ENCODE measurements at regions not wholly inside any gene's neighbourhood (a gene's known extent, or its start where the extent isn't known, plus 50 kb on each side); places are given as distances from the start of the nearest gene placed in this dataset.

- Histone ChIP-seq H3K27ac (ENCODE audit: low read depth, low read length) (no peak overlapping the region), H4K5ac (ENCODE audit: insufficient read length, low read depth, low read length) (no peak overlapping the region), H3K56ac (replicated peaks; ENCODE audit: insufficient read length, low read depth, low read length) (no peak overlapping the region), H3K23ac (ENCODE audit: insufficient read length) (no peak overlapping the region), H3K4me1 (replicated peaks in 1 of 4; ENCODE audit: control insufficient read depth in 3 of 4, insufficient read depth in 4 of 4, low read length in 3 of 4) (peaks cover 0 to 3% (median 0%) of the 10 kb centered on the region in 4 experiments; a peak in 1 of 7 replicates), H3K9ac (replicated peaks in 1 of 4; ENCODE audit: extremely low read depth in 1 of 4, low read depth in 3 of 4, low read length in 3 of 4) (no peak overlapping the region), H2BK5ac (ENCODE audit: low read depth, low read length) (no peak overlapping the region), H3K4me2 (ENCODE audit: insufficient read depth in 1 of 2, low read depth in 2 of 2, low read length in 2 of 2) (no peak overlapping the region), H3K14ac (ENCODE audit: insufficient read length) (no peak overlapping the region), H4K8ac (ENCODE audit: extremely low read depth, insufficient read depth, low read length) (no peak overlapping the region), H3K4ac (replicated peaks; ENCODE audit: insufficient read length, low read depth, low read length) (no peak overlapping the region), H3K9me3 (ENCODE audit: insufficient read depth in 2 of 2, low read depth in 1 of 2, low read length in 1 of 2) (no peaks in the 10 kb centered on the region), H4K91ac (replicated peaks; ENCODE audit: insufficient read length, low read length) (no peak overlapping the region), H3K4me3 (ENCODE audit: extremely low read depth in 1 of 4, insufficient read depth in 2 of 4, low read depth in 3 of 4, low read length in 4 of 4) (no peak overlapping the region), H3K79me2 (ENCODE audit: control insufficient read depth in 1 of 2, insufficient read depth in 2 of 2, low read length in 2 of 2) (no peaks in the 10 kb centered on the region), H2BK15ac (ENCODE audit: low read length) (no peak overlapping the region), H3K27me3 (replicated peaks in 1 of 4; ENCODE audit: control insufficient read depth in 3 of 4, extremely low read depth in 1 of 4, insufficient read depth in 3 of 4, low read length in 3 of 4) (no peaks in the 10 kb centered on the region; a peak in 1 of 7 replicates), H4K20me1 (replicated peaks in 1 of 2; ENCODE audit: control insufficient read depth in 1 of 2, insufficient read depth in 2 of 2, low read length in 2 of 2) (no peaks in the 10 kb centered on the region), H3K18ac (ENCODE audit: extremely low read depth, low read length) (no peak overlapping the region), H3K36me3 (ENCODE audit: control insufficient read depth in 2 of 4, insufficient read depth in 4 of 4, low read length in 3 of 4) (no peaks in the 10 kb centered on the region), H3K79me1 (ENCODE audit: low read depth, low read length) (no peaks in the 10 kb centered on the region), H2BK12ac (ENCODE audit: low read depth, low read length) (no peak overlapping the region), H2BK20ac (ENCODE audit: low read length) (no peak overlapping the region), H3K23me2 (ENCODE audit: low read depth, low read length) (no peaks in the 10 kb centered on the region), H2AK5ac (ENCODE audit: low read depth, low read length) (no peak overlapping the region), H2BK120ac (replicated peaks; ENCODE audit: low read depth, low read length) (no peak overlapping the region), H2AFZ (ENCODE audit: low read length) (no peak overlapping the region)
- POLR2A ChIA-PET (ENCODE audit: partially characterized antibody), result no interaction called here
- DNase-seq (ENCODE audit: low read depth in 1 of 2, low spot score in 2 of 2), result no peak
- CTCF ChIA-PET (ENCODE audit: partially characterized antibody), result interaction anchor here (0.5 kb wide), 1 partner anchor 519 kb away, joined by 3 read pairs; no protein-coding TSS in a partner anchor
- FAIRE-seq, result no peak
- no peak for TF ChIP-seq SAP30 (IDR thresholded peaks at IDR 0.05; ENCODE audit: insufficient read depth, insufficient replicate concordance, low read length)
- no peak for TF ChIP-seq KDM5A (IDR thresholded peaks at IDR 0.05; ENCODE audit: low read length)
- no peak for TF ChIP-seq USF2 (IDR thresholded peaks at IDR 0.05; ENCODE audit: low read length)
- TF ChIP-seq RBBP5 (IDR thresholded peaks at IDR 0.05; ENCODE audit: borderline replicate concordance, low read depth, low read length), result no peak
- TF ChIP-seq EZH2 (IDR thresholded peaks at IDR 0.05; ENCODE audit: low read depth, low read length, severe bottlenecking), result no peak
- TF ChIP-seq SIX5 (IDR thresholded peaks at IDR 0.05; ENCODE audit: low read depth, low read length), result no peak
- no peak for TF ChIP-seq SIRT6 (IDR thresholded peaks at IDR 0.05; ENCODE audit: low read length)
- no peak for TF ChIP-seq KDM4A (IDR thresholded peaks at IDR 0.05; ENCODE audit: low read depth, low read length, severe bottlenecking)
- WGBS, 2 experiments (ENCODE audit: extremely low coverage in 1 of 2, insufficient coverage in 1 of 2, insufficient read length in 1 of 2, insufficient replicate concordance in 2 of 2, low coverage in 1 of 2, low lambda C conversion rate in 2 of 2, missing lambda C conversion rate in 1 of 2), result 91% methylated on average over 2 of the region's 2 CpGs; no CpG with 5 or more reads in 1 of the 2 experiments
Observed at GRCh38 chr11:19315511-19315910, 74.8 kb upstream of the E2F8 start.
